ENCODE measurements at regions not wholly inside any gene's neighbourhood (a gene's known extent, or its start where the extent isn't known, plus 50 kb on each side); places are given as distances from the start of the nearest gene placed in this dataset.

GRCh38 chr1:157382351-157382750, 170.0 kb downstream of the FCRL5 start:
- TF ChIP-seq CTCF (IDR thresholded peaks at IDR 0.05) (no peak), ZFX (IDR thresholded peaks at IDR 0.05; ENCODE audit: borderline replicate concordance) (no peak)

All from 22Rv1 (cell line).